ENCODE measurements at regions not wholly inside any gene's neighbourhood (a gene's known extent, or its start where the extent isn't known, plus 50 kb on each side); places are given as distances from the start of the nearest gene placed in this dataset.

GRCh38 chr4:14835708-14836425, 166.4 kb upstream of the CPEB2 start:
- TF ChIP-seq GATA3 (IDR thresholded peaks at IDR 0.05; ENCODE audit: low read depth, low read length), result no peak
- TF ChIP-seq GATA2 (IDR thresholded peaks at IDR 0.05; ENCODE audit: low read depth, low read length), result no peak

GRCh38 chr4:14837860-14838259, 164.4 kb upstream of the CPEB2 start:
- TF ChIP-seq GATA2 (IDR thresholded peaks at IDR 0.05; ENCODE audit: low read depth, low read length) (no peak), GATA3 (IDR thresholded peaks at IDR 0.05; ENCODE audit: low read depth, low read length) (no peak)

DNA sequence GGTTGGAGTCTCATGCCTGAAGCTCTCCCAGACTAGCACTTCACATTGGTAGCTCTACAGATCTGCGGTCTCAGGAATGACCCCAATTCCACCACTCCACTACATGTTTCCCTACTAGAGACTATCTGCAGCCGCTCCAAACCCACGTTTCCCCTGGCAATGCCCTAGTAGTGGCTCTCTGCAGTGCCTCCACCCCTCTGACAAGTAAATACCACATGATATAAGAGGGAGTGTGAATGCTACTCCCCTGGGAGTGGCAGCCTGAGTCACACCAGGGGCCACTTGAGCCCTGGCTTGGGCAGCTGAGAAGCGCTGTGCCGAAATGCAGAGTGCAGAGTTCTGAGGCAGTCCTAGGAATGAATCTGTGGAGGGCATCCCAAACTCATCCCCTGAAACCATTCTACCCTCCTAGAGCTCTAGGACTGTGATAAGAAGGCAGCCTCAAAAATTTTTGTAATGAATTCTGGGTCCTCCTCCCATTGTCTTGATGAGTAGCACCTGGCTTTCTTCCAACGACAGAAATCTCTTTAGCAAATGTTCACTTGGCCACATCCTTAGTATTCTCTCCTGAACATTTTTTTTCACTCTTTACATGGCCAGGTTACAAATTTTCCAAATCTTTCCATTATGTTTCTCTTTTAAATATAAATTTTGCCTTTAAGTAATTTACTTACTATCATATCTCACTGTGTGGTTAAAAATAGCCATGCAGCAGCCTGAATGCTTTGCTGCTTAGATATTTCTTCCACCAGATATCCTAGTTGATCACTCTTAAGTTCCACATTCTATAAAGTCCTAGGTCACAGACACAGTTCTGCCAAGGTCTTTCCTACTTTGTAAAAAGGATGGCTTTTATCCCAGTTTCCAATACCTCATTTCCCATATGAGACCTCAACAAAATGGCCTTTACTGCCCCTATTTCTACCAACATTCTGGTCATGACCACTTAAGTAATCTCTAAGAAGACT, 160.2 kb upstream of the CPEB2 start:
- no peak for TF ChIP-seq GATA2 (IDR thresholded peaks at IDR 0.05; ENCODE audit: low read depth, low read length)
- TF ChIP-seq GATA3 (IDR thresholded peaks at IDR 0.05; ENCODE audit: low read depth, low read length), result no peak

- TF ChIP-seq GATA3 (IDR thresholded peaks at IDR 0.05; ENCODE audit: low read depth, low read length) (no peak), GATA2 (IDR thresholded peaks at IDR 0.05; ENCODE audit: low read depth, low read length) (no peak)
Measured at GRCh38 chr4:14842964-14843630, 159.2 kb upstream of the CPEB2 start.

- no peak for TF ChIP-seq GATA3 (IDR thresholded peaks at IDR 0.05; ENCODE audit: low read depth, low read length)
- no peak for TF ChIP-seq GATA2 (IDR thresholded peaks at IDR 0.05; ENCODE audit: low read depth, low read length)
Measured at GRCh38 chr4:14844061-14844460, 158.2 kb upstream of the CPEB2 start.

DNA sequence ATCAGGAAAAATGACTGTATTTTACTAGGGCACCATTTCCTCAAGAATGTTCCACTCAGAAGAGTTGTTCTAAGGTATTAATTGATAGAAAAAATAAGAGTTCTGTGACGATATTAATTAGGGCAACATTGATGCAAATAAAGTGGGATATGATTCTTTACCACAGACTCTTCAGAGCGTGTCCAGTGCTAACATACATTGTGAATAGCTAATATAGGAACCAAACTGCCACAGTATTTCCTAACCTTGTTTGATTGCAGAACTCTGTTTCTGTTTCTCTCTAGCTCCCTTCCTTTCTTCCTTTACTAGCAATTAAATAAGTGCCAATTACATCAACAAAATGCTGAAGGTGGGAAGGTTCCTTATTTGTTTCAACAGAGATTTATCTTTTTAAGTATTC, 154.1 kb upstream of the CPEB2 start:
- no peak for TF ChIP-seq GATA3 (IDR thresholded peaks at IDR 0.05; ENCODE audit: low read depth, low read length)
- TF ChIP-seq GATA2 (IDR thresholded peaks at IDR 0.05; ENCODE audit: low read depth, low read length), result no peak

GRCh38 chr4:14850455-14851097, 151.7 kb upstream of the CPEB2 start:
- TF ChIP-seq GATA3 (IDR thresholded peaks at IDR 0.05; ENCODE audit: low read depth, low read length) (no peak), GATA2 (IDR thresholded peaks at IDR 0.05; ENCODE audit: low read depth, low read length) (no peak)

- no peak for TF ChIP-seq GATA2 (IDR thresholded peaks at IDR 0.05; ENCODE audit: low read depth, low read length)
- TF ChIP-seq GATA3 (IDR thresholded peaks at IDR 0.05; ENCODE audit: low read depth, low read length), result no peak
Measured at GRCh38 chr4:14853176-14853943, 148.9 kb upstream of the CPEB2 start.

- TF ChIP-seq GATA2 (IDR thresholded peaks at IDR 0.05; ENCODE audit: low read depth, low read length) (no peak), GATA3 (IDR thresholded peaks at IDR 0.05; ENCODE audit: low read depth, low read length) (no peak)
Measured at GRCh38 chr4:14855719-14856061, 146.6 kb upstream of the CPEB2 start.

GRCh38 chr4:14856062-14856933, 146.0 kb upstream of the CPEB2 start:
- no peak for TF ChIP-seq GATA3 (IDR thresholded peaks at IDR 0.05; ENCODE audit: low read depth, low read length)

DNA sequence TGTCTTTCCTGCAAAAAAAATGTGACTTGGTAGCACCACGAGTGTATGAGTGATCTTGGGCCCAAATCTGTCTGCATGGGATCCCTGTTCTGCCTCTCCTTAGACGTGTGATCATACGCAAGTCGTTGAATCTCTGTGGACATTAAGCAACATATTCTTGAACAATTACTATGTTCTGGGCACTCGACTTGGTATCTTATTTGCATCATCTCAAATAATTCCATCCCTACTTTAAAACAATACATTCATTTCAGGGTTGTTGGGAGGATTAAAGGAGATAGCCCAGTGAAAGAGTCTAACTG, 145.4 kb upstream of the CPEB2 start:
- TF ChIP-seq GATA2 (IDR thresholded peaks at IDR 0.05; ENCODE audit: low read depth, low read length), result no peak
- no peak for TF ChIP-seq GATA3 (IDR thresholded peaks at IDR 0.05; ENCODE audit: low read depth, low read length)

DNA sequence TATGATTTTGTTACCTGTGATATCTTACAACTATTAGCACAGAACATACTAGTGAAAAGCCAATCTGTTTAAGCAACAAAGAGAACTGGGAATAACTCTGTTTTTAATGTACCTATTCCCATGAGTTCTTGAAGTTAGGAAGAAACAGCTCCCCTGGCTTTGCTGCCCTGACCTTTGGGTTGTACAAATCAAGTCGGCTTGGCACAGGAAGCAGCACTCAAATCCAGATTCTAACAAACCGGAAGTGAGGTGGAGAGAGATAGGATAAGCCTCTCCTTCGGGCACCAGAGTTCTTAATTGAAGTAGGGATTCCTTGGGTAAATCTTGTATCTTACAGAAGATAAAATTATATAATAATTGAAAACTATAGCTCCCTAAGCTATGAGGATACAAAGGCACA, 144.8 kb upstream of the CPEB2 start:
- TF ChIP-seq GATA3 (IDR thresholded peaks at IDR 0.05; ENCODE audit: low read depth, low read length), result no peak
- no peak for TF ChIP-seq GATA2 (IDR thresholded peaks at IDR 0.05; ENCODE audit: low read depth, low read length)

- TF ChIP-seq GATA3 (IDR thresholded peaks at IDR 0.05; ENCODE audit: low read depth, low read length) (no peak), GATA2 (IDR thresholded peaks at IDR 0.05; ENCODE audit: low read depth, low read length) (no peak)
Measured at GRCh38 chr4:14857981-14858380, 144.3 kb upstream of the CPEB2 start.

Data from SH-SY5Y (cell line).